ENCODE measurements at regions not wholly inside any gene's neighbourhood (a gene's known extent, or its start where the extent isn't known, plus 50 kb on each side); places are given as distances from the start of the nearest gene placed in this dataset.
"Not testable (repeated sequence)": the region's sequence is repeated elsewhere in the genome, so short reads cannot be mapped to it uniquely, and the experiment has no call there.

GRCh38 chr1:173315296-173315695, 108.2 kb upstream of the TNFSF4 start:
- no peak overlapping the region for H3K27ac ChIP-seq
- TF ChIP-seq HDAC2 (IDR thresholded peaks at IDR 0.05): no peak
- TF ChIP-seq NPAS2 (CRISPR knock-in tag; IDR thresholded peaks at IDR 0.05; ENCODE audit: borderline replicate concordance): no peak
- TF ChIP-seq CEBPB (IDR thresholded peaks at IDR 0.05): no peak
- ChIA-PET POLR2A (no interaction called here), CTCF (interaction anchor here (0.9 kb wide), 1 partner anchor 489 kb away, joined by 3 read pairs; no protein-coding TSS in a partner anchor)
- FAIRE-seq (no peak), DNase-seq (ENCODE audit: low read depth in 1 of 2, low spot score in 1 of 2) (no peak), ATAC-seq (no peak)
- no peaks in the 10 kb centered on the region for H3K4me1 ChIP-seq
- WGBS (ENCODE audit: missing lambda C conversion rate): 52% methylated on average over 3 of the region's 3 CpGs
- no peak overlapping the region for H3K4me3 ChIP-seq
- H3K4me2 ChIP-seq: no peak overlapping the region
- H3K9me3 ChIP-seq: no peaks in the 10 kb centered on the region

- ChIA-PET POLR2A (no interaction called here), CTCF (no interaction called here)
- Histone ChIP-seq H3K4me3 (no peak overlapping the region), H3K27ac (no peak overlapping the region), H3K9me3 (no peaks in the 10 kb centered on the region), H3K4me2 (no peak overlapping the region), H3K4me1 (no peaks in the 10 kb centered on the region)
- DNase-seq (ENCODE audit: low read depth in 1 of 2, low spot score in 1 of 2) (no peak), ATAC-seq (no peak), FAIRE-seq (no peak)
- WGBS (ENCODE audit: missing lambda C conversion rate): 56% methylated on average over 2 of the region's 2 CpGs
- TF ChIP-seq NR3C1 (IDR thresholded peaks at IDR 0.05) (no peak), REST (IDR thresholded peaks at IDR 0.05) (no peak), NFE2L2 (conservative IDR thresholded peaks at IDR 0.05; ENCODE audit: low read length) (no peak), CTCF (IDR thresholded peaks at IDR 0.05) (no peak), HMGXB4 (CRISPR knock-in tag; IDR thresholded peaks at IDR 0.05; ENCODE audit: borderline replicate concordance) (no peak), POLR2A (IDR thresholded peaks at IDR 0.05; ENCODE audit: low read length) (no peak), SMC3 (IDR thresholded peaks at IDR 0.05) (no peak), HOXA7 (CRISPR knock-in tag; IDR thresholded peaks at IDR 0.05) (no peak)
Measured at GRCh38 chr1:173318788-173319187, 111.7 kb upstream of the TNFSF4 start.

- CTCF ChIA-PET; ATAC-seq; DNase-seq (ENCODE audit: low read depth in 1 of 2, low spot score in 1 of 2); H3K4me3 ChIP-seq; H3K9me3 ChIP-seq; H3K27ac ChIP-seq; FAIRE-seq; H3K4me1 ChIP-seq; H3K4me2 ChIP-seq; POLR2A ChIA-PET: not testable (repeated sequence)
- 61% methylated on average over 2 of the region's 2 CpGs for WGBS (ENCODE audit: missing lambda C conversion rate)
Measured at GRCh38 chr1:173324352-173324751, 117.2 kb upstream of the TNFSF4 start.

GRCh38 chr1:173327987-173328386, 120.9 kb upstream of the TNFSF4 start:
- CTCF ChIA-PET; FAIRE-seq; H3K27ac ChIP-seq; H3K4me3 ChIP-seq; H3K9me3 ChIP-seq; DNase-seq (ENCODE audit: low read depth in 1 of 2, low spot score in 1 of 2); POLR2A ChIA-PET; ATAC-seq; H3K4me2 ChIP-seq: not testable (repeated sequence)
- 89% methylated on average over 2 of the region's 3 CpGs for WGBS (ENCODE audit: missing lambda C conversion rate)
- peaks cover 26% of the 10 kb centered on the region for H3K4me1 ChIP-seq
